A549 (cell line): ENCODE measurements at regions not wholly inside any gene's neighbourhood (a gene's known extent, or its start where the extent isn't known, plus 50 kb on each side); places are given as distances from the start of the nearest gene placed in this dataset.

ENCODE experiments used
- ATAC-seq, 2 experiments: fragments of 200-7000 bp in 1 of 2; fragments of >200 bp in 1 of 2; cut with Nextera tagmentation in 1 of 2; cut with Tn5 transposase in 1 of 2; 3 replicates each; pipeline versions ENCODE4 v1.8.0 to v1.9.1; 2018 to 2020; ENCODE audit warnings: mild to moderate bottlenecking in 1 of 2, moderate library complexity in 1 of 2
- CTCF ChIA-PET: fragments of 300-600 bp; sonication (Branson Sonifier 250); formaldehyde crosslinking; extraction: SDS; loops from one replicate; lab custom pipeline; 2021; ENCODE audit warnings: antibody characterized with exemption, inconsistent platforms; lab: Yijun Ruan, JAX
- POLR2A ChIA-PET: fragments of 350-600 bp; formaldehyde crosslinking; extraction: SDS; loops from one replicate; lab custom pipeline; 2021; ENCODE audit warnings: antibody characterized with exemption, inconsistent platforms; lab: Yijun Ruan, JAX
- DNase-seq, 2 experiments: peaks; one replicate each; pipeline versions ENCODE4 v3.0.0 to v3.0.0-alpha.2; 2011 to 2016; ENCODE audit warnings: low read depth in 1 of 2, low spot score in 1 of 2
- FAIRE-seq: peaks from 2 replicates; lab custom pipeline; 2011; peaks lifted over from hg19 to GRCh38; lab: Jason Lieb, UNC
- H3K27ac ChIP-seq, 2 experiments: fragments of >200 bp; sonication (Bioruptor Twin); formaldehyde crosslinking; 3 replicates each; pipeline ENCODE4 v1.5.1; 2016 to 2017
- H3K4me1 ChIP-seq: fragments of >200 bp; sonication (Bioruptor Twin); formaldehyde crosslinking; 3 replicates; pipeline ENCODE4 v1.6.1; 2016
- H3K4me2 ChIP-seq: fragments of >200 bp; sonication (Bioruptor Twin); formaldehyde crosslinking; 3 replicates; pipeline ENCODE4 v1.6.1; 2016
- H3K4me3 ChIP-seq: fragments of >200 bp; sonication (Bioruptor Twin); formaldehyde crosslinking; 3 replicates; pipeline ENCODE4 v1.5.1; 2016
- H3K9me3 ChIP-seq: fragments of >200 bp; sonication (Bioruptor Twin); formaldehyde crosslinking; 3 replicates; pipeline ENCODE4 v1.6.1; 2016
- ELK1 ChIP-seq: fragments of 150-350 bp; IDR thresholded peaks from 2 replicates; pipeline ENCODE4 v1.6.1; 2014; ENCODE audit warnings: low read depth, mild to moderate bottlenecking, low read length
- FOXS1 ChIP-seq: fragments of 250-450 bp; sonication (Bioruptor Pico); IDR thresholded peaks from 2 replicates; pipeline ENCODE4 v1.5.0; 2020; ENCODE audit warnings: mild to moderate bottlenecking, moderate library complexity
- HDAC2 ChIP-seq: fragments of 200-600 bp; sonication (generic); IDR thresholded peaks from 2 replicates; pipeline ENCODE4 v1.6.1; 2016
- HMGXB4 ChIP-seq: fragments of 250-450 bp; sonication (Bioruptor Pico); IDR thresholded peaks from 2 replicates; pipeline ENCODE4 v1.5.0; 2021; ENCODE audit warnings: mild to moderate bottlenecking, moderate library complexity, borderline replicate concordance
- HOXA7 ChIP-seq: fragments of 250-450 bp; sonication (Bioruptor Pico); IDR thresholded peaks from 2 replicates; pipeline ENCODE4 v1.5.0; 2020; ENCODE audit warnings: mild to moderate bottlenecking, moderate library complexity
- HOXB5 ChIP-seq: fragments of 250-450 bp; sonication (Bioruptor Pico); IDR thresholded peaks from 2 replicates; pipeline ENCODE4 v1.5.0; 2020; ENCODE audit warnings: mild to moderate bottlenecking, moderate library complexity
- JUN ChIP-seq, 2 experiments: fragments of >200 bp; sonication (Bioruptor Twin); formaldehyde crosslinking; IDR thresholded peaks; 2 replicates in 1 of 2; 3 replicates in 1 of 2; pipeline ENCODE4 v1.6.1; 2016 to 2017
- KDM1A ChIP-seq: fragments of 200-600 bp; sonication (generic); IDR thresholded peaks from 2 replicates; pipeline ENCODE4 v1.6.1; 2016; ENCODE audit warnings: low read depth, mild to moderate bottlenecking
- MAFK ChIP-seq: fragments of 450-650 bp; IDR thresholded peaks from 2 replicates; pipeline ENCODE4 v1.6.1; 2014; ENCODE audit not compliant: partially characterized antibody
- MAZ ChIP-seq: fragments of 150-350 bp; IDR thresholded peaks from 2 replicates; pipeline ENCODE4 v1.6.1; 2014; ENCODE audit warnings: antibody characterized with exemption, low read depth, low read length, borderline replicate concordance
- NR3C1 ChIP-seq: fragments of >200 bp; sonication (Bioruptor Twin); formaldehyde crosslinking; IDR thresholded peaks from 3 replicates; pipeline ENCODE4 v1.6.1; 2017
- PBX3 ChIP-seq: IDR thresholded peaks from 2 replicates; pipeline ENCODE4 v1.6.1; 2012
- RAD21 ChIP-seq, 2 experiments: fragments of >200 bp in 1 of 2; sonication (Bioruptor Twin) in 1 of 2; formaldehyde crosslinking in 1 of 2; IDR thresholded peaks in 1 of 2; conservative IDR thresholded peaks in 1 of 2; 2 replicates in 1 of 2; 3 replicates in 1 of 2; pipeline ENCODE4 v1.6.1; 2012 to 2018; ENCODE audit warnings: inconsistent platforms in 1 of 2
- RARB ChIP-seq: fragments of 250-450 bp; sonication (Bioruptor Pico); IDR thresholded peaks from 2 replicates; pipeline ENCODE4 v1.8.0; 2021; ENCODE audit warnings: mild to moderate bottlenecking, moderate library complexity
- RCOR1 ChIP-seq: fragments of 150-350 bp; IDR thresholded peaks from 2 replicates; pipeline ENCODE4 v1.6.1; 2014; ENCODE audit warnings: antibody characterized with exemption, low read length, low read depth
- REST ChIP-seq: fragments of 200-600 bp; sonication (generic); IDR thresholded peaks from 2 replicates; pipeline ENCODE4 v1.6.1; 2016; ENCODE audit warnings: antibody characterized with exemption, mild to moderate bottlenecking, moderate library complexity
- RNF2 ChIP-seq: fragments of 200-600 bp; sonication (generic); IDR thresholded peaks from 2 replicates; pipeline ENCODE4 v1.6.1; 2016; ENCODE audit warnings: low read depth, mild to moderate bottlenecking, antibody characterized with exemption, moderate library complexity, borderline replicate concordance
- USF2 ChIP-seq: fragments of 450-650 bp; IDR thresholded peaks from 2 replicates; pipeline ENCODE4 v1.6.1; 2014; ENCODE audit warnings: antibody characterized with exemption
- ZC3H11A ChIP-seq: fragments of 450-650 bp; IDR thresholded peaks from 2 replicates; pipeline ENCODE4 v1.6.1; 2014; ENCODE audit warnings: antibody characterized with exemption, mild to moderate bottlenecking
- ZFP36 ChIP-seq: fragments of 450-650 bp; IDR thresholded peaks from 2 replicates; pipeline ENCODE4 v1.6.1; 2014; ENCODE audit warnings: borderline replicate concordance; ENCODE audit not compliant: partially characterized antibody
- ZSCAN20 ChIP-seq: fragments of 250-450 bp; sonication (Bioruptor Pico); IDR thresholded peaks from 2 replicates; pipeline ENCODE4 v1.8.0; 2022; ENCODE audit warnings: mild to moderate bottlenecking, moderate library complexity
- WGBS: methylation state at CpG from one replicate; pipeline ENCODE4 v1.1.6; 2017; ENCODE audit errors: missing lambda C conversion rate; 5-methylcytosine and 5-hydroxymethylcytosine counted together
- TF ChIP-seq, protein P1 (sequence below): fragments of 250-450 bp; sonication (Bioruptor Pico); IDR thresholded peaks from 2 replicates; pipeline ENCODE4 v1.5.0; 2020; ENCODE audit warnings: low read depth, mild to moderate bottlenecking, moderate library complexity
- TF ChIP-seq, protein P2 (sequence below): IDR thresholded peaks from 2 replicates; pipeline ENCODE4 v1.6.1; 2012
- TF ChIP-seq, protein P3 (sequence below): fragments of >200 bp; sonication (Bioruptor Twin); formaldehyde crosslinking; IDR thresholded peaks from 3 replicates; pipeline ENCODE4 v1.5.1; 2016

- Histone ChIP-seq H3K4me3 (no peak overlapping the region), H3K4me1 (no peaks in the 10 kb centered on the region), H3K4me2 (no peak overlapping the region), H3K27ac (no peak overlapping the region), H3K9me3 (no peaks in the 10 kb centered on the region)
- no peak for FAIRE-seq
- POLR2A ChIA-PET = no interaction called here
- CTCF ChIA-PET = no interaction called here
- TF ChIP-seq PBX3 (no peak), NR3C1 (no peak), JUN (IDR thresholded peaks at IDR 0.05) (no peak), USF2 (no peak), HDAC2 (no peak), ZFP36 (no peak), ZC3H11A (no peak), MAFK (no peak), HOXA7 (CRISPR knock-in tag) (no peak)
- TF ChIP-seq, protein P1, sequence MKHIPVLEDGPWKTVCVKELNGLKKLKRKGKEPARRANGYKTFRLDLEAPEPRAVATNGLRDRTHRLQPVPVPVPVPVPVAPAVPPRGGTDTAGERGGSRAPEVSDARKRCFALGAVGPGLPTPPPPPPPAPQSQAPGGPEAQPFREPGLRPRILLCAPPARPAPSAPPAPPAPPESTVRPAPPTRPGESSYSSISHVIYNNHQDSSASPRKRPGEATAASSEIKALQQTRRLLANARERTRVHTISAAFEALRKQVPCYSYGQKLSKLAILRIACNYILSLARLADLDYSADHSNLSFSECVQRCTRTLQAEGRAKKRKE (CRISPR knock-in tag) = no peak
- TF ChIP-seq, protein P2, sequence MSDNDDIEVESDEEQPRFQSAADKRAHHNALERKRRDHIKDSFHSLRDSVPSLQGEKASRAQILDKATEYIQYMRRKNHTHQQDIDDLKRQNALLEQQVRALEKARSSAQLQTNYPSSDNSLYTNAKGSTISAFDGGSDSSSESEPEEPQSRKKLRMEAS = no peak
- no peak for ATAC-seq
- no peak for DNase-seq
- WGBS = 81% methylated on average over 8 of the region's 8 CpGs
Measured at GRCh38 chr13:50485979-50486935, 357.2 kb downstream of the DLEU7 start.

GRCh38 chr13:50493683-50494082 is 349.8 kb downstream of the DLEU7 start:
- ATAC-seq = no peak
- Histone ChIP-seq H3K27ac (no peak overlapping the region), H3K4me3 (no peak overlapping the region), H3K9me3 (no peaks in the 10 kb centered on the region), H3K4me1 (no peaks in the 10 kb centered on the region), H3K4me2 (no peak overlapping the region)
- ChIA-PET POLR2A (no interaction called here), CTCF (no interaction called here)
- FAIRE-seq = no peak
- DNase-seq = no peak
- WGBS = 44% methylated on average over 3 of the region's 3 CpGs
- no peak for TF ChIP-seq REST
- no peak for TF ChIP-seq ELK1
- TF ChIP-seq FOXS1 (CRISPR knock-in tag) = no peak
- TF ChIP-seq RARB (CRISPR knock-in tag) = no peak
- no peak for TF ChIP-seq RNF2
- TF ChIP-seq MAZ = no peak
- no peak for TF ChIP-seq RCOR1
- no peak for TF ChIP-seq KDM1A
- no peak for TF ChIP-seq HOXB5 (CRISPR knock-in tag)
- TF ChIP-seq RAD21 (conservative IDR thresholded peaks at IDR 0.05 in 1 of 2, IDR thresholded peaks at IDR 0.05 in 1 of 2) = no peak
- TF ChIP-seq ZSCAN20 (CRISPR knock-in tag) = no peak
- no peak for TF ChIP-seq HMGXB4
- TF ChIP-seq, protein P3, sequence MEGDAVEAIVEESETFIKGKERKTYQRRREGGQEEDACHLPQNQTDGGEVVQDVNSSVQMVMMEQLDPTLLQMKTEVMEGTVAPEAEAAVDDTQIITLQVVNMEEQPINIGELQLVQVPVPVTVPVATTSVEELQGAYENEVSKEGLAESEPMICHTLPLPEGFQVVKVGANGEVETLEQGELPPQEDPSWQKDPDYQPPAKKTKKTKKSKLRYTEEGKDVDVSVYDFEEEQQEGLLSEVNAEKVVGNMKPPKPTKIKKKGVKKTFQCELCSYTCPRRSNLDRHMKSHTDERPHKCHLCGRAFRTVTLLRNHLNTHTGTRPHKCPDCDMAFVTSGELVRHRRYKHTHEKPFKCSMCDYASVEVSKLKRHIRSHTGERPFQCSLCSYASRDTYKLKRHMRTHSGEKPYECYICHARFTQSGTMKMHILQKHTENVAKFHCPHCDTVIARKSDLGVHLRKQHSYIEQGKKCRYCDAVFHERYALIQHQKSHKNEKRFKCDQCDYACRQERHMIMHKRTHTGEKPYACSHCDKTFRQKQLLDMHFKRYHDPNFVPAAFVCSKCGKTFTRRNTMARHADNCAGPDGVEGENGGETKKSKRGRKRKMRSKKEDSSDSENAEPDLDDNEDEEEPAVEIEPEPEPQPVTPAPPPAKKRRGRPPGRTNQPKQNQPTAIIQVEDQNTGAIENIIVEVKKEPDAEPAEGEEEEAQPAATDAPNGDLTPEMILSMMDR = no peak
- TF ChIP-seq ZC3H11A = no peak
